OCI-LY7 (cell line): ENCODE measurements at regions not wholly inside any gene's neighbourhood (a gene's known extent, or its start where the extent isn't known, plus 50 kb on each side); places are given as distances from the start of the nearest gene placed in this dataset.

Experiments
- EZH2phosphoT487 ChIP-seq: fragments of 200-600 bp; sonication (generic); IDR thresholded peaks from 2 replicates; pipeline ENCODE4 v1.6.1; 2018; ENCODE audit warnings: low read depth, borderline replicate concordance, mild to moderate bottlenecking, mixed run types, antibody characterized with exemption, low read length, moderate library complexity, mixed read lengths
- TF ChIP-seq, protein P1 (sequence below): fragments of 200-600 bp; sonication (generic); conservative IDR thresholded peaks from 2 replicates; pipeline ENCODE4 v1.5.1; 2014; ENCODE audit warnings: mild to moderate bottlenecking, antibody characterized with exemption, low read length, moderate library complexity, mixed read lengths

DNA sequence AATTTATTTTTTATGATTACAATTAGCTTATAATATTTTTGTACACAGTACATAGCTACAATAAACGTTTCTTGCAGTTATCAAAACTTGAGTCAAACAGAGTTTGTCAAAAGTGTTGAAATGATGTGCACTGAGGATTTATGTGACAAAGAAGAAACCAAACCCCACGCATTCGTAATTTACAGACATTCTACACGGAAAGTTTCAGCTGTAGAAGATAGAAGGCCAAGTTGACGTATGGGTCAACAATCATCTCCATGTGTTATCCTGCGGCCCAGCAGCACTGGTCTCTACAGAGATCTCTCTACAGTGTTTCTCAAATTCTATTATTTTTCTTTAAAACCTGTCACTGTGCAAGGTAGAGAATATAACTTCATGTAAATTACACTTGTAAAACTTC lies 1507.6 kb downstream of the PCDH9 start:
- TF ChIP-seq, protein P1, sequence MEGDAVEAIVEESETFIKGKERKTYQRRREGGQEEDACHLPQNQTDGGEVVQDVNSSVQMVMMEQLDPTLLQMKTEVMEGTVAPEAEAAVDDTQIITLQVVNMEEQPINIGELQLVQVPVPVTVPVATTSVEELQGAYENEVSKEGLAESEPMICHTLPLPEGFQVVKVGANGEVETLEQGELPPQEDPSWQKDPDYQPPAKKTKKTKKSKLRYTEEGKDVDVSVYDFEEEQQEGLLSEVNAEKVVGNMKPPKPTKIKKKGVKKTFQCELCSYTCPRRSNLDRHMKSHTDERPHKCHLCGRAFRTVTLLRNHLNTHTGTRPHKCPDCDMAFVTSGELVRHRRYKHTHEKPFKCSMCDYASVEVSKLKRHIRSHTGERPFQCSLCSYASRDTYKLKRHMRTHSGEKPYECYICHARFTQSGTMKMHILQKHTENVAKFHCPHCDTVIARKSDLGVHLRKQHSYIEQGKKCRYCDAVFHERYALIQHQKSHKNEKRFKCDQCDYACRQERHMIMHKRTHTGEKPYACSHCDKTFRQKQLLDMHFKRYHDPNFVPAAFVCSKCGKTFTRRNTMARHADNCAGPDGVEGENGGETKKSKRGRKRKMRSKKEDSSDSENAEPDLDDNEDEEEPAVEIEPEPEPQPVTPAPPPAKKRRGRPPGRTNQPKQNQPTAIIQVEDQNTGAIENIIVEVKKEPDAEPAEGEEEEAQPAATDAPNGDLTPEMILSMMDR, result no peak
- no peak for TF ChIP-seq EZH2phosphoT487
